CD4-positive, alpha-beta T cell treated with Interleukin-17A for 4 hours (primary cell): ENCODE measurements at regions not wholly inside any gene's neighbourhood (a gene's known extent, or its start where the extent isn't known, plus 50 kb on each side); places are given as distances from the start of the nearest gene placed in this dataset.
"Not testable (repeated sequence)": the region's sequence is repeated elsewhere in the genome, so short reads cannot be mapped to it uniquely, and the experiment has no call there.

Source experiments
- DNase-seq: peaks from one replicate; pipeline ENCODE4 v3.0.0-alpha.2; 2020; ENCODE audit warnings: mixed read lengths

- no peak for DNase-seq
Observed at GRCh38 chr5:97545886-97546535, 363.0 kb upstream of the RIOK2 start.

GRCh38 chr5:97547430-97547829, 364.4 kb upstream of the RIOK2 start:
- DNase-seq: no peak

GRCh38 chr5:97547999-97548738, 365.1 kb upstream of the RIOK2 start:
- DNase-seq: no peak

GRCh38 chr5:97548739-97549080, 365.7 kb upstream of the RIOK2 start:
- no peak for DNase-seq

GRCh38 chr5:97549496-97549895, 366.4 kb upstream of the RIOK2 start:
- DNase-seq: no peak

GRCh38 chr5:97550164-97550563, 367.1 kb upstream of the RIOK2 start:
- no peak for DNase-seq

GRCh38 chr5:97550818-97551217, 367.8 kb upstream of the RIOK2 start:
- DNase-seq: no peak

GRCh38 chr5:97553604-97554452, 370.8 kb upstream of the RIOK2 start:
- no peak for DNase-seq

- no peak for DNase-seq
Observed at GRCh38 chr5:97554977-97555643, 372.1 kb upstream of the RIOK2 start.

- DNase-seq: no peak
Observed at GRCh38 chr5:97555644-97555981, 372.6 kb upstream of the RIOK2 start.

GRCh38 chr5:97559827-97560598, 377.0 kb upstream of the RIOK2 start:
- no peak for DNase-seq

GRCh38 chr5:97560599-97560993, 377.5 kb upstream of the RIOK2 start:
- no peak for DNase-seq

- no peak for DNase-seq
Observed at GRCh38 chr5:97563050-97563657, 380.1 kb upstream of the RIOK2 start.

- no peak for DNase-seq
Observed at GRCh38 chr5:97568382-97568781, 385.3 kb upstream of the RIOK2 start.

GRCh38 chr5:97570242-97570641, 387.2 kb upstream of the RIOK2 start:
- DNase-seq: no peak

- DNase-seq: no peak
Observed at GRCh38 chr5:97575322-97575721, 392.3 kb upstream of the RIOK2 start.

GRCh38 chr5:97576956-97577355, 393.9 kb upstream of the RIOK2 start:
- no peak for DNase-seq

- not testable (repeated sequence) for DNase-seq
Observed at GRCh38 chr5:97579977-97580376, 396.9 kb upstream of the RIOK2 start.

GRCh38 chr5:97580746-97581145, 397.7 kb upstream of the RIOK2 start:
- no peak for DNase-seq

GRCh38 chr5:97591781-97592180, 408.7 kb upstream of the RIOK2 start:
- DNase-seq: no peak

GRCh38 chr5:97600486-97600885, 417.4 kb upstream of the RIOK2 start:
- no peak for DNase-seq

- no peak for DNase-seq
Observed at GRCh38 chr5:97601651-97602050, 418.6 kb upstream of the RIOK2 start.
